ENCODE measurements at regions not wholly inside any gene's neighbourhood (a gene's known extent, or its start where the extent isn't known, plus 50 kb on each side); places are given as distances from the start of the nearest gene placed in this dataset.

GRCh38 chrX:148385471-148385870 lies 114.9 kb upstream of the AFF2 start:
- Histone ChIP-seq H3K79me2 (replicated peaks; ENCODE audit: insufficient read depth, low read length) (no peaks in the 10 kb centered on the region), H3K9me2 (ENCODE audit: insufficient read depth, low read length) (no peaks in the 10 kb centered on the region), H3K4me3 (ENCODE audit: low read length) (no peak overlapping the region), H4K20me1 (ENCODE audit: insufficient read depth) (no peaks in the 10 kb centered on the region), H3K36me3 (ENCODE audit: insufficient read depth, low read length) (no peaks in the 10 kb centered on the region), H3K27ac (ENCODE audit: low read length) (no peak overlapping the region), H3K27me3 (ENCODE audit: insufficient read depth, low read depth, low read length) (no peaks in the 10 kb centered on the region), H3K9me3 (ENCODE audit: low read length) (no peaks in the 10 kb centered on the region), H3K4me2 (ENCODE audit: low read length) (no peak overlapping the region), H3K9ac (ENCODE audit: low read length) (no peak overlapping the region), H3F3A (ENCODE audit: insufficient read depth, low read length, poor library complexity, severe bottlenecking) (no peaks in the 10 kb centered on the region), H2AFZ (ENCODE audit: low read depth, low read length) (no peak overlapping the region)
- TF ChIP-seq EZH2 (IDR thresholded peaks at IDR 0.05; ENCODE audit: borderline replicate concordance, insufficient read depth, low read length, poor library complexity, severe bottlenecking) (no peak), MXI1 (conservative IDR thresholded peaks at IDR 0.05; ENCODE audit: poor library complexity, severe bottlenecking) (no peak), CTCF (IDR thresholded peaks at IDR 0.05; ENCODE audit: poor library complexity, severe bottlenecking) (no peak), TAF1 (IDR thresholded peaks at IDR 0.05; ENCODE audit: low read depth) (no peak), EP300 (conservative IDR thresholded peaks at IDR 0.05; ENCODE audit: poor library complexity, severe bottlenecking) (no peak), POLR2AphosphoS5 (IDR thresholded peaks at IDR 0.05) (no peak), REST (IDR thresholded peaks at IDR 0.05; ENCODE audit: borderline replicate concordance) (no peak), SMC3 (conservative IDR thresholded peaks at IDR 0.05; ENCODE audit: poor library complexity) (no peak), RAD21 (conservative IDR thresholded peaks at IDR 0.05) (no peak)

- Histone ChIP-seq H3K27me3 (ENCODE audit: insufficient read depth, low read depth, low read length) (no peaks in the 10 kb centered on the region), H2AFZ (ENCODE audit: low read depth, low read length) (no peak overlapping the region), H3K9me3 (ENCODE audit: low read length) (no peaks in the 10 kb centered on the region), H4K20me1 (ENCODE audit: insufficient read depth) (no peaks in the 10 kb centered on the region), H3K27ac (ENCODE audit: low read length) (no peak overlapping the region), H3K9me2 (ENCODE audit: insufficient read depth, low read length) (no peaks in the 10 kb centered on the region), H3K36me3 (ENCODE audit: insufficient read depth, low read length) (no peaks in the 10 kb centered on the region), H3K79me2 (replicated peaks; ENCODE audit: insufficient read depth, low read length) (no peaks in the 10 kb centered on the region), H3K9ac (ENCODE audit: low read length) (no peak overlapping the region), H3F3A (ENCODE audit: insufficient read depth, low read length, poor library complexity, severe bottlenecking) (no peaks in the 10 kb centered on the region), H3K4me3 (ENCODE audit: low read length) (no peak overlapping the region), H3K4me2 (ENCODE audit: low read length) (no peak overlapping the region)
- no peak for TF ChIP-seq MXI1 (conservative IDR thresholded peaks at IDR 0.05; ENCODE audit: poor library complexity, severe bottlenecking)
- TF ChIP-seq TAF1 (IDR thresholded peaks at IDR 0.05; ENCODE audit: low read depth) = no peak
- TF ChIP-seq REST (IDR thresholded peaks at IDR 0.05; ENCODE audit: borderline replicate concordance) = no peak
- no peak for TF ChIP-seq EP300 (conservative IDR thresholded peaks at IDR 0.05; ENCODE audit: poor library complexity, severe bottlenecking)
- no peak for TF ChIP-seq RAD21 (conservative IDR thresholded peaks at IDR 0.05)
- TF ChIP-seq CTCF (IDR thresholded peaks at IDR 0.05; ENCODE audit: poor library complexity, severe bottlenecking) = no peak
- TF ChIP-seq SMC3 (conservative IDR thresholded peaks at IDR 0.05; ENCODE audit: poor library complexity) = no peak
- TF ChIP-seq POLR2AphosphoS5 (IDR thresholded peaks at IDR 0.05) = no peak
- no peak for TF ChIP-seq EZH2 (IDR thresholded peaks at IDR 0.05; ENCODE audit: borderline replicate concordance, insufficient read depth, low read length, poor library complexity, severe bottlenecking)
Measured at GRCh38 chrX:148389629-148390028, 110.8 kb upstream of the AFF2 start.

Data from neural cell (in vitro differentiated cells).